Adrenal gland (tissue), 9 donors: ENCODE measurements at regions not wholly inside any gene's neighbourhood (a gene's known extent, or its start where the extent isn't known, plus 50 kb on each side); places are given as distances from the start of the nearest gene placed in this dataset.

Experiments used
- DNase-seq, 7 donors: peaks; one replicate each; pipeline ENCODE4 v3.0.0-alpha.2; 2019 to 2020
- H3K27ac ChIP-seq, 5 donors: fragments of 200-600 bp; sonication (generic) in 4 of 5; 1 replicate in 3 of 5; 2 replicates in 2 of 5; pipeline versions ENCODE4 v1.5.1 to v1.8.0; 2016 to 2020; ENCODE audit warnings: mild to moderate bottlenecking in 1 of 5
- H3K27me3 ChIP-seq: fragments of 200-600 bp; 2 replicates; pipeline ENCODE4 v1.8.0; 2021
- H3K36me3 ChIP-seq, 2 donors: fragments of 200-600 bp; replicated peaks in 1 of 2; 1 replicate in 1 of 2; 2 replicates in 1 of 2; pipeline versions ENCODE4 v1.5.1 to v1.8.0; 2018 to 2022
- H3K4me1 ChIP-seq, 2 donors: fragments of 200-600 bp; replicated peaks in 1 of 2; 1 replicate in 1 of 2; 2 replicates in 1 of 2; pipeline versions ENCODE4 v1.5.1 to v1.8.0; 2018 to 2021
- H3K4me3 ChIP-seq, 4 donors: fragments of 200-600 bp; sonication (generic) in 3 of 4; one replicate each; pipeline ENCODE4 v1.5.1; 2016 to 2018
- H3K9me3 ChIP-seq, 3 donors: fragments of 200-600 bp; sonication (generic) in 1 of 3; replicated peaks in 1 of 3; 1 replicate in 2 of 3; 2 replicates in 1 of 3; pipeline versions ENCODE4 v1.5.1 to v1.8.0; 2016 to 2021
- POLR2A ChIP-seq, 2 donors: fragments of 450-650 bp; IDR thresholded peaks; one replicate each; pipeline ENCODE4 v1.6.1; 2017; ENCODE audit warnings: antibody characterized with exemption in 2 of 2, mild to moderate bottlenecking in 2 of 2, moderate library complexity in 1 of 2
- WGBS, 4 donors: extraction: QIAGEN DNeasy Blood & Tissue Kit in 2 of 4; methylation state at CpG; one replicate each; pipeline versions ENCODE4 v1.1.5 to v1.1.7; 2013 to 2017; 5-methylcytosine and 5-hydroxymethylcytosine counted together
- intact Hi-C, 2 donors: fragments of 100-400 bp; cut with DNase I; formaldehyde crosslinking; loops; one replicate each; pipeline versions ENCODE4 v1.14.1 to v1.15.0; 2022 to 2023
- TF ChIP-seq, protein P1 (sequence below), 6 experiments: fragments of 450-650 bp in 4 of 6; fragments of 200-600 bp in 2 of 6; sonication (generic) in 1 of 6; IDR thresholded peaks; 1 replicate in 5 of 6; 2 replicates in 1 of 6; pipeline versions ENCODE4 v1.5.1 to v1.8.0; 2016 to 2021; ENCODE audit warnings: antibody characterized with exemption in 6 of 6, mild to moderate bottlenecking in 2 of 6, moderate library complexity in 1 of 6
- donor health status: healthy with polysubstance abuse.
- donor health status: Bipolar disorder and iron deficiency.
- donor health status: DM: yes; HTN: yes; CAD: no.
- donor health status: DM: no; HTN: no; CAD: no.
- donor health status: DM: no; HTN: no; CAD: no.

- H3K27ac ChIP-seq: peak overlapping the region in 2 of 5 donors; percentile 48 to 62
- H3K36me3 ChIP-seq: no peaks in the 10 kb centered on the region
- H3K4me3 ChIP-seq: no peak overlapping the region
- H3K27me3 ChIP-seq: no peaks in the 10 kb centered on the region
- intact Hi-C loops: no loop called here
- H3K9me3 ChIP-seq: no peaks in the 10 kb centered on the region
- no peak for DNase-seq
- TF ChIP-seq POLR2A (IDR thresholded peaks at IDR 0.05): no peak
- TF ChIP-seq, protein P1, sequence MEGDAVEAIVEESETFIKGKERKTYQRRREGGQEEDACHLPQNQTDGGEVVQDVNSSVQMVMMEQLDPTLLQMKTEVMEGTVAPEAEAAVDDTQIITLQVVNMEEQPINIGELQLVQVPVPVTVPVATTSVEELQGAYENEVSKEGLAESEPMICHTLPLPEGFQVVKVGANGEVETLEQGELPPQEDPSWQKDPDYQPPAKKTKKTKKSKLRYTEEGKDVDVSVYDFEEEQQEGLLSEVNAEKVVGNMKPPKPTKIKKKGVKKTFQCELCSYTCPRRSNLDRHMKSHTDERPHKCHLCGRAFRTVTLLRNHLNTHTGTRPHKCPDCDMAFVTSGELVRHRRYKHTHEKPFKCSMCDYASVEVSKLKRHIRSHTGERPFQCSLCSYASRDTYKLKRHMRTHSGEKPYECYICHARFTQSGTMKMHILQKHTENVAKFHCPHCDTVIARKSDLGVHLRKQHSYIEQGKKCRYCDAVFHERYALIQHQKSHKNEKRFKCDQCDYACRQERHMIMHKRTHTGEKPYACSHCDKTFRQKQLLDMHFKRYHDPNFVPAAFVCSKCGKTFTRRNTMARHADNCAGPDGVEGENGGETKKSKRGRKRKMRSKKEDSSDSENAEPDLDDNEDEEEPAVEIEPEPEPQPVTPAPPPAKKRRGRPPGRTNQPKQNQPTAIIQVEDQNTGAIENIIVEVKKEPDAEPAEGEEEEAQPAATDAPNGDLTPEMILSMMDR (IDR thresholded peaks at IDR 0.05): no peak
- peaks cover 0 to 5% of the 10 kb centered on the region in 2 donors for H3K4me1 ChIP-seq
- 52 to 69% (median 60%) methylated on average over 5 of the region's 5 CpGs for WGBS, 4 donors
Observed at GRCh38 chr9:13570068-13570974, 290.8 kb upstream of the MPDZ start.

GRCh38 chr9:13569602-13570067 lies 290.1 kb upstream of the MPDZ start:
- H3K27ac ChIP-seq: peak overlapping the region in 1 of 5 donors; percentile 62
- no peaks in the 10 kb centered on the region for H3K27me3 ChIP-seq
- 26 to 50% (median 39%) methylated on average over 1 of the region's 1 CpG for WGBS, 4 donors
- TF ChIP-seq, protein P1 (IDR thresholded peaks at IDR 0.05): no peak
- TF ChIP-seq POLR2A (IDR thresholded peaks at IDR 0.05): no peak
- peaks cover 0 to 5% of the 10 kb centered on the region in 2 donors for H3K4me1 ChIP-seq
- intact Hi-C loops: no loop called here
- no peaks in the 10 kb centered on the region for H3K9me3 ChIP-seq
- H3K4me3 ChIP-seq: no peak overlapping the region
- DNase-seq: no peak
- H3K36me3 ChIP-seq: no peaks in the 10 kb centered on the region

DNA sequence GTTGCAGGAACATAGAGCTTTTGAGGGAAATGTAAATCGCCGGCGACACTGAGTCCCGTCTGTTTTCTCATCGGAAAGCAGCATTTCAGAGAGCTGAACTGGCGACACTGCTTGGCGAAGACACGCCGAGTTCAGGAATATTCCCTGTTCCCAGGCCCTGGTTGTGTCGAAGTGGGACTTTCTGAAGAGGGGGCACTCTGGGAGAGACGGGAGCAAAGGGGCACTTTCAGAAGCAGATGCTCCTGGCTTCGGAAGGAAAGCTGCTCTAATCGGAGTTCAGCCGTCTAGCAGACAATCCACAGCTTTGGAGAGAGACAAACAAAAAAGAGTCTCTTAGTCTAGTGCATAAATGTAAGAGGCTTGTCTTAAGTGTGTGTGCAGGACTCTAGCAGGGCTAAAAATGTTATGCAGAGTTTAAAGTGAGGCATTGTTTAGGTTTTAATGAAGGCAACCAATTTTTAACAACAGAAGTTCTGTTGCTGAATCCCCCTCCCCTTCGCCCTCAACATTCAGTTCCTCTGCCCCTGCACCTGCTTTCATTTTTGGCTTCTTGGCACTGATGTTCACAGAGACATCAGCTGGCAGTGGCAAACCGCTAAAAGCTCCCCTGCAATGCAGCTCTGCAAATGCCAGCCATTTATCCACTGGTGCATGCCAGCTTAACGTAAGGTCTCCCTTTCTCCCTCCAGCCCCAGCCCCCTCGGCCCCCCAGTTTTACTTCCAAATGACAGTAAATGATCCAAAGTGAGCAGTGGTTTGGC lies 289.5 kb upstream of the MPDZ start:
- WGBS, 4 donors: 21 to 37% (median 24%) methylated on average over 18 of the region's 18 CpGs
- TF ChIP-seq, protein P1 (IDR thresholded peaks at IDR 0.05): no peak
- no peak for TF ChIP-seq POLR2A (IDR thresholded peaks at IDR 0.05)
- Histone ChIP-seq H3K27ac (peak overlapping the region in 3 of 5 donors; percentile 33 to 66 (median 60)), H3K27me3 (no peaks in the 10 kb centered on the region), H3K36me3 (no peaks in the 10 kb centered on the region), H3K9me3 (no peaks in the 10 kb centered on the region), H3K4me3 (peak overlapping the region in 1 of 4 donors; percentile 20), H3K4me1 (peaks cover 0 to 5% of the 10 kb centered on the region in 2 donors)
- intact Hi-C loops: no loop called here
- DNase-seq: no peak

- intact Hi-C loops: no loop called here
- Histone ChIP-seq H3K4me1 (peaks cover 0 to 5% of the 10 kb centered on the region in 2 donors), H3K27me3 (no peaks in the 10 kb centered on the region), H3K4me3 (peak overlapping the region in 1 of 4 donors; percentile 20), H3K27ac (peak overlapping the region in 3 of 5 donors; percentile 33 to 66 (median 60)), H3K9me3 (no peaks in the 10 kb centered on the region), H3K36me3 (no peaks in the 10 kb centered on the region)
- WGBS, 4 donors: 7 to 21% (median 10%) methylated on average over 3 of the region's 3 CpGs
- DNase-seq: peak in 1 of 7 donors; percentile 15
- no peak for TF ChIP-seq POLR2A (IDR thresholded peaks at IDR 0.05)
- TF ChIP-seq, protein P1 (IDR thresholded peaks at IDR 0.05): no peak
Observed at GRCh38 chr9:13568405-13568804, 288.9 kb upstream of the MPDZ start.
